Neural cell (in vitro differentiated cells): ENCODE measurements at regions not wholly inside any gene's neighbourhood (a gene's known extent, or its start where the extent isn't known, plus 50 kb on each side); places are given as distances from the start of the nearest gene placed in this dataset.

Experiments used
- EP300 ChIP-seq: fragments of 450-650 bp; conservative IDR thresholded peaks from 2 replicates; pipeline ENCODE4 v1.6.1; 2014; ENCODE audit warnings: antibody characterized with exemption, mild to moderate bottlenecking, moderate library complexity; ENCODE audit not compliant: poor library complexity, severe bottlenecking
- EZH2 ChIP-seq: fragments of 200-600, 300-800 bp; shearing (Covaris generic), sonication (generic); IDR thresholded peaks from 2 replicates; pipeline ENCODE4 v1.6.1; 2014; ENCODE audit warnings: antibody characterized with exemption, low read length, borderline replicate concordance, mild to moderate bottlenecking; ENCODE audit not compliant: insufficient read depth, poor library complexity, severe bottlenecking
- TAF1 ChIP-seq: IDR thresholded peaks from 2 replicates; pipeline ENCODE4 v1.6.1; 2012; ENCODE audit warnings: low read depth
- TF ChIP-seq, protein P1 (sequence below): fragments of 450-650 bp; IDR thresholded peaks from 2 replicates; pipeline ENCODE4 v1.5.1; 2014; ENCODE audit warnings: antibody characterized with exemption, mild to moderate bottlenecking, moderate library complexity; ENCODE audit not compliant: poor library complexity, severe bottlenecking

DNA sequence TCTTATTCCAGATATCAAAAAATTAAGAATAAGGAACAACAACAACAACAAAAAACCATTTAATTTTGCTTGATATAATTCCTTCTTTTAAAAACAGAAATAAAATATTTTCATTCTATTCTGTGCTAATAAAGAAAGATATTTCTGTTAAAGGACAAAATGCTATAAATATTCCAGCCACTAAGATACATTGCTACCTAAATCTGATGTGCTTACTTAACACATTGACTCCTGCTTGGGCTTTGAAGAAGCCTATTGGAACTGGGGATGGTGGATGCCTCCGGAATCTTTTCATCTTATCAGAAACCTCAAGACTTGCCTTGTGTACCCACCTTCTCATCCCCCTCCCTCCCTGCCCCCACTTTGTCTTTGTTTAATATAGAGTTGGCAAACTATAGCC is 320.2 kb downstream of the MEX3B start:
- TF ChIP-seq, protein P1, sequence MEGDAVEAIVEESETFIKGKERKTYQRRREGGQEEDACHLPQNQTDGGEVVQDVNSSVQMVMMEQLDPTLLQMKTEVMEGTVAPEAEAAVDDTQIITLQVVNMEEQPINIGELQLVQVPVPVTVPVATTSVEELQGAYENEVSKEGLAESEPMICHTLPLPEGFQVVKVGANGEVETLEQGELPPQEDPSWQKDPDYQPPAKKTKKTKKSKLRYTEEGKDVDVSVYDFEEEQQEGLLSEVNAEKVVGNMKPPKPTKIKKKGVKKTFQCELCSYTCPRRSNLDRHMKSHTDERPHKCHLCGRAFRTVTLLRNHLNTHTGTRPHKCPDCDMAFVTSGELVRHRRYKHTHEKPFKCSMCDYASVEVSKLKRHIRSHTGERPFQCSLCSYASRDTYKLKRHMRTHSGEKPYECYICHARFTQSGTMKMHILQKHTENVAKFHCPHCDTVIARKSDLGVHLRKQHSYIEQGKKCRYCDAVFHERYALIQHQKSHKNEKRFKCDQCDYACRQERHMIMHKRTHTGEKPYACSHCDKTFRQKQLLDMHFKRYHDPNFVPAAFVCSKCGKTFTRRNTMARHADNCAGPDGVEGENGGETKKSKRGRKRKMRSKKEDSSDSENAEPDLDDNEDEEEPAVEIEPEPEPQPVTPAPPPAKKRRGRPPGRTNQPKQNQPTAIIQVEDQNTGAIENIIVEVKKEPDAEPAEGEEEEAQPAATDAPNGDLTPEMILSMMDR, result no peak
- TF ChIP-seq TAF1 (no peak), EZH2 (no peak), EP300 (no peak)
